Aorta (tissue), 5 donors: ENCODE measurements at regions not wholly inside any gene's neighbourhood (a gene's known extent, or its start where the extent isn't known, plus 50 kb on each side); places are given as distances from the start of the nearest gene placed in this dataset.
A peak's percentile ranks its signal among the peaks of the same experiment; 100 is the strongest.

Source experiments
- ATAC-seq: fragments of 200-7000 bp; cut with Tn5 transposase; one replicate; pipeline ENCODE4 v1.9.1; 2022; ENCODE audit warnings: moderate library complexity; ENCODE audit not compliant: low FRiP score
- DNase-seq, 2 donors: peaks; one replicate each; pipeline ENCODE4 v3.0.0-alpha.2; 2020
- H3K27ac ChIP-seq, 2 donors: one replicate each; pipeline ENCODE4 v1.5.1; 2013; ENCODE audit warnings: low read length in 2 of 2, mild to moderate bottlenecking in 2 of 2, moderate library complexity in 2 of 2, control low read depth in 1 of 2, inconsistent platforms in 1 of 2, low read depth in 1 of 2
- H3K27me3 ChIP-seq, 2 donors: one replicate each; pipeline ENCODE4 v1.6.1; 2013; ENCODE audit warnings: control low read depth in 1 of 2, low read length in 1 of 2, mild to moderate bottlenecking in 1 of 2, moderate library complexity in 1 of 2; ENCODE audit not compliant: insufficient read depth in 2 of 2, control insufficient read depth in 1 of 2
- H3K36me3 ChIP-seq, 2 donors: one replicate each; pipeline ENCODE4 v1.6.1; 2013; ENCODE audit warnings: control low read depth in 1 of 2, low read length in 1 of 2, mild to moderate bottlenecking in 1 of 2; ENCODE audit not compliant: insufficient read depth in 2 of 2, control insufficient read depth in 1 of 2
- H3K4me1 ChIP-seq, 2 donors: one replicate each; pipeline ENCODE4 v1.6.1; 2013; ENCODE audit warnings: low read length in 2 of 2, control low read depth in 1 of 2, mild to moderate bottlenecking in 1 of 2, moderate library complexity in 1 of 2; ENCODE audit not compliant: insufficient read depth in 2 of 2, control insufficient read depth in 1 of 2
- H3K4me3 ChIP-seq, 2 donors: one replicate each; pipeline ENCODE4 v1.5.1; 2013; ENCODE audit warnings: low read length in 2 of 2, control low read depth in 1 of 2, mild to moderate bottlenecking in 1 of 2
- H3K9me3 ChIP-seq: one replicate; pipeline ENCODE4 v1.6.1; 2013; ENCODE audit warnings: mild to moderate bottlenecking, low read length; ENCODE audit not compliant: control insufficient read depth
- WGBS, 2 donors: extraction: QIAGEN DNeasy Blood & Tissue Kit; methylation state at CpG; one replicate each; pipeline ENCODE4 v1.1.7; 2013; 5-methylcytosine and 5-hydroxymethylcytosine counted together
- intact Hi-C, 2 donors: fragments of 100-400 bp; cut with DNase I; formaldehyde crosslinking; loops; one replicate each; pipeline versions ENCODE4 v1.14.2 to v1.15.0; 2022
- donor health status: healthy with polysubstance abuse.
- donor health status: Bipolar disorder and iron deficiency.
- donor health status: DM: no; HTN: no; CAD: no.
- donor health status: DM: no; HTN: no; CAD: no.
- donor health status: DM: yes; HTN: yes; CAD: no.

GRCh38 chr13:76023652-76024051 lies 387.5 kb downstream of the LMO7 start:
- H3K27ac ChIP-seq, result no peak overlapping the region
- H3K36me3 ChIP-seq, result no peaks in the 10 kb centered on the region
- ATAC-seq (no peak), DNase-seq (no peak)
- intact Hi-C loops, result no loop called here
- H3K4me3 ChIP-seq, result no peak overlapping the region
- H3K27me3 ChIP-seq, result no peaks in the 10 kb centered on the region
- 74 to 81% methylated on average over 2 of the region's 2 CpGs for WGBS, 2 donors
- H3K4me1 ChIP-seq, result no peaks in the 10 kb centered on the region
- peaks cover 3% of the 10 kb centered on the region for H3K9me3 ChIP-seq

DNA sequence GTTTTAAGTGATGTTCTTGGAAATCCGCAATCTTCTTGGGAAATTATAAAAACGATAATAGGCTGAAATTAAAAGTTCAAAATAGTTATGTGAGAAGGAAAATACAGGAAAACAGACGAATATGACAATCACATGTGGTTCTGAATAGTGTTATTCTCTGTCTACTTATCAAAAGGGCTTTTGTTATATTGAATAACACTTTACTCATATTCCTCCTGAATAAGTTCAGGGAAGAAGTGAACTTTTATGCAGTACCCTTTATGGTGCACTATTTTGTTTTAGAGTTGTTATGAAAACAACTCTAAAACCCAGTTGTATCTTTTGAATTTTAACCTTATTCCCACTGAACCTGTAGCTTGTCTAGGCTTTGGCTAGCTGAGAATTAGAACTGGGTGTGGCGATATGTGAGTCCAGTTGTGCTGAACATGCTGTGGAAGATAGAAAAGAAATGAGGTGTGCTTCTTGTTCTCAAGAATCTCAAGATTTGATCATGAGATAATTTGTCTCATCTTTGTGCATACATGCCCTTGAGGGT lies 384.4 kb downstream of the LMO7 start:
- peaks cover 3% of the 10 kb centered on the region for H3K9me3 ChIP-seq
- no peak overlapping the region for H3K27ac ChIP-seq
- no peaks in the 10 kb centered on the region for H3K36me3 ChIP-seq
- H3K4me3 ChIP-seq, result no peak overlapping the region
- ATAC-seq, result no peak
- H3K27me3 ChIP-seq, result no peaks in the 10 kb centered on the region
- H3K4me1 ChIP-seq, result no peaks in the 10 kb centered on the region
- DNase-seq, result no peak
- 92 to 93% methylated on average over 4 of the region's 4 CpGs for WGBS, 2 donors
- intact Hi-C loops, result no loop called here

DNA sequence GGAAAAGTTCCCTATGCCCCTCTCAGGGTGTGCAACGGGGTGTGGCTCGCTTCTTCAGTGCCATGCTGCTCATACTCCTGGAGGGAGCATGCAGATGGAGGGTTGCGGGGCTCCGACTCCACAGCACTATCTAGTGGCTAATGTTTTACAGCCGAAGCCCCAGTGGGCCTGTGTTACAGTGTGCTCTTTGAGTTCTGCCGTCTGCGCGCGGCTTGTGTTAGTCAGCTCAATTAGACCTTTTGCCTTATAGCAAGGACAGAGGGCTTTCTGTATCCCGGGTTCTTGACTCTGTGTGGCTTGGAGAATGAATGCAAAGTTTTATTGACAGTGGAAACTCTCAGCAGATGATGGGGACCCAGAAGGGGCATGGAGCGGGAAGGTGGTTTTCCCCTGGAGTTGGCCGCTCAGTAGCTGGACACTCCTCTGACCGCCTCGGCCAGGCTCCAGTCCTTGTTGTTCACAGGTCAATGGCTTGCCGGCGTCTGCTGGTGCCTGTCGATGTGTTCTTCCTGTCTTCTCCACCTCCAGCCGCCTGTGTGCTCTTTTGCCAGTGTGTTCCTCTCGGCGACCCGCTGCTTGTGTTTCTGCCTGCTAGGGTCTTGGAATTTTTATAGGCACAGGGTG lies 383.4 kb downstream of the LMO7 start:
- Histone ChIP-seq H3K4me1 (peaks cover 0 to 2% of the 10 kb centered on the region in 2 donors), H3K27me3 (no peaks in the 10 kb centered on the region), H3K4me3 (no peak overlapping the region), H3K9me3 (peaks cover 3% of the 10 kb centered on the region), H3K27ac (no peak overlapping the region), H3K36me3 (no peaks in the 10 kb centered on the region)
- no peak for DNase-seq
- WGBS, 2 donors, result 82 to 85% methylated on average over 21 of the region's 21 CpGs
- intact Hi-C loops, result loop anchor here (5.0 to 10.0 kb wide), 2 partner anchors 142 to 145 kb away; no protein-coding TSS in a partner anchor
- ATAC-seq, result no peak

- WGBS, 2 donors, result 96 to 98% methylated on average over 5 of the region's 5 CpGs
- no peak overlapping the region for H3K4me3 ChIP-seq
- H3K27me3 ChIP-seq, result no peaks in the 10 kb centered on the region
- DNase-seq (no peak), ATAC-seq (no peak)
- H3K36me3 ChIP-seq, result no peaks in the 10 kb centered on the region
- no peaks in the 10 kb centered on the region for H3K9me3 ChIP-seq
- peaks cover 2% of the 10 kb centered on the region in 2 donors for H3K4me1 ChIP-seq
- no peak overlapping the region for H3K27ac ChIP-seq
- intact Hi-C loops, result loop anchor here (5.0 to 10.0 kb wide), 2 partner anchors 141 to 143 kb away; no protein-coding TSS in a partner anchor
Observed at GRCh38 chr13:76017861-76018556, 381.9 kb downstream of the LMO7 start.

DNA sequence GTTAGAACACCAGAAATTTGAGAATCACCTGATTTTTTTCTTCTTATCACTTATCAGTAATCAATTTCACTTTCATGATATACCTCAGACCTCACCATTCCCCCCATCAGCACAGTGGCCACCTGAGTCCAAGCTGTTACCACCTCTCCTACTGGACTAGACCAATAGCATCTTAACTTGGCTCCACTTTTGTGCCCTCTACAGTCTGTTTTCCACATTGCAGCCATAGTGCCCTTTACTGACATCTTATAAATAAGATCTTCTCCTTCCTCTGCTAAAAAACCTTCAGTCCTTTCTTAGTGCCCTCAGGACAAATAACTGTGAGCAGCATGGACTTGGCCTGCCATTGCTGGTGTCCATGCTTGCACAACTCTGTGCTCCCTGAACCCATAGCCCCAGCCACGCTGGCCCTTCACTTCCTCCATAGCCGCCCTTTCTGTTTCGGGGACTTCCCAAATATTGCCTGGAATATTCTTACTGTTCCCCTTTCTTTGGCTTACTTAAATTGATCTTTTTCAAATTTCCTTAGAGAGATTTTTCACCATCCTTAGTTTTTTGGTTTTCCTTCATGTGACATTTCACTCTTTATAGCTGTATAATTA lies 380.8 kb downstream of the LMO7 start:
- H3K4me3 ChIP-seq, result no peak overlapping the region
- intact Hi-C loops, result loop anchor here (5.0 to 10.0 kb wide), 2 partner anchors 140 to 142 kb away; no protein-coding TSS in a partner anchor
- H3K9me3 ChIP-seq, result no peaks in the 10 kb centered on the region
- no peaks in the 10 kb centered on the region for H3K36me3 ChIP-seq
- 96 to 97% methylated on average over 3 of the region's 3 CpGs for whole genome bisulfite sequencing, 2 donors
- ATAC-seq, result no peak
- no peaks in the 10 kb centered on the region for H3K27me3 ChIP-seq
- H3K27ac ChIP-seq, result no peak overlapping the region
- H3K4me1 ChIP-seq, result peaks cover 2 to 6% of the 10 kb centered on the region in 2 donors
- no peak for DNase-seq

DNA sequence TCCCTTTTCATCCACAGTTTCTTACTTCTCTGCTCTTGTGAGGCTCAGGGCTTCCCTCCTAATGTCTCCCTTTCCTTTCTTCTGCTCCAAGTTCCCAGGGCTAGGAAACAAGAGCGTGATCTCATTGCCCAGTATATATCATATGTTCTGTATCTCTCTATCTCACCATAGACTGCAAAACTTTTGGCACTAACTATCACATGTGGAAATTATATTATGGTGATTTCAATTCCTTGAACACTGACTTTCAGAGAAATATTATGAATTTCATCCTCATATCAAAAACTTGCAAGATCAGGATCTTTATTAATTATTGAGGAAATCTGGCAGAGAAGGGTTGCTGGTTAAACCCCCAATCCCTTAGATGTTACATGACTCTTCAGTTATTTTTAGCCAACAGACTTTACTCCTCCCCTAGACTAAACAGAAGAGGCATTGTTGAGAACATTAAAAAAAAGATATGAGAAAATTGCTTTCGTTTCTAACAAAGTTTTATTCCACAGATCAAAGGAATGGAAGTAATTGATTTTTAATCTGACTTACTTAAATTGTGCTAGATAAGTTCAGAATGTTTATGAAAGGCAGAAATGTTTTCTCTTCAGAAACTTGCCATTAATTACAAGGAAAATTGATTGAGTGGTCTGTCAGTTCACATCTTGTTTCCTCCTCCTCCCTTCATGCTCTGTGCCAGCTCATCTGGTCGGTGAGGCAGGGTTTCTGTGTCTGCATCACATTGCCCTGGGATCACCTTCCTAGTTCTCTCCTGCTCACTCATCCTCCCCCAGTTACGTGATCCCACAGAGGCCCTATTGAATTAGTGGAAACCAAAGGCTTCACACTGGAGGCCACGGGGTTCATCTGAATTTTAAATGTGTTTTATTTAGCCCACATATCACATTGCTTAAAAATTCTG lies 378.5 kb downstream of the LMO7 start:
- no peaks in the 10 kb centered on the region for H3K9me3 ChIP-seq
- DNase-seq, result no peak
- intact Hi-C loops, result loop anchor here (5.0 to 10.0 kb wide), 2 partner anchors 137 to 140 kb away; no protein-coding TSS in a partner anchor
- H3K36me3 ChIP-seq, result no peaks in the 10 kb centered on the region
- no peaks in the 10 kb centered on the region for H3K27me3 ChIP-seq
- no peak overlapping the region for H3K27ac ChIP-seq
- ATAC-seq, result no peak
- H3K4me1 ChIP-seq, result peaks cover 2 to 10% of the 10 kb centered on the region in 2 donors
- H3K4me3 ChIP-seq, result no peak overlapping the region
- WGBS, 2 donors, result 32 to 36% methylated on average over 5 of the region's 5 CpGs

- Histone ChIP-seq H3K36me3 (no peaks in the 10 kb centered on the region), H3K27me3 (no peaks in the 10 kb centered on the region), H3K4me1 (peaks cover 2 to 10% of the 10 kb centered on the region in 2 donors), H3K4me3 (no peak overlapping the region), H3K27ac (peak overlapping the region in 1 of 2 donors; percentile 67), H3K9me3 (no peaks in the 10 kb centered on the region)
- no peak for ATAC-seq
- intact Hi-C loops, result loop anchor here in 1 of 2 donors (10.0 kb wide), 1 partner anchor 137 kb away; no protein-coding TSS in a partner anchor
- WGBS, 2 donors, result 9 to 16% methylated on average over 2 of the region's 2 CpGs
- DNase-seq, result no peak
Observed at GRCh38 chr13:76012091-76012721, 376.1 kb downstream of the LMO7 start.
